ENCODE measurements at regions not wholly inside any gene's neighbourhood (a gene's known extent, or its start where the extent isn't known, plus 50 kb on each side); places are given as distances from the start of the nearest gene placed in this dataset.

GRCh38 chr11:26127336-26127735, 204.6 kb upstream of the ANO3 start:
- TF ChIP-seq CTCF (IDR thresholded peaks at IDR 0.05; ENCODE audit: low read length): no peak
- no peak for TF ChIP-seq EZH2 (IDR thresholded peaks at IDR 0.05; ENCODE audit: borderline replicate concordance, low read length)
